ENCODE measurements at regions not wholly inside any gene's neighbourhood (a gene's known extent, or its start where the extent isn't known, plus 50 kb on each side); places are given as distances from the start of the nearest gene placed in this dataset.

DNA sequence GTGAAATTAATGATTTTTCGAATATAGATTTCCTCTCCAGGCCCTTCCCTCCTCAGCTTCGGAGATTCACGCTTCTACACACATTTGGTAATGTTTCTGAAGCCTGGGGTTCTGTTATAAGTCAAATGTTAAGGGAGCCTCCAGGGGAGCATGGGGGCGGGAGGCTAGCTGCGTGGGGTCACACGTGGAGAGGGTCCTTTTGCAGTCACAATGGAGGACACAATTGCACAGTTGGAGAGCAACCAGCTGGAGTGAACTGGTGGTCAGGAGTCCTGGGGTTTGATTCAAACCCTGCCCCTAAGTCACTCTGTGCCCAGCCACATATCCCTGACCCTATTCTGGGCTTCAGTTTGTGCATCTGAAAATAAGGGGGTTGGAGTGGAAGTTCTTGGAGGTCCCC, 481.4 kb downstream of the CDK5RAP2 start:
- H3K9me3 Mint-ChIP-seq (ENCODE audit: insufficient read depth): no peaks in the 10 kb centered on the region
- no peaks in the 10 kb centered on the region for H3K4me1 Mint-ChIP-seq (ENCODE audit: low read depth)
- H3K27me3 Mint-ChIP-seq (ENCODE audit: low read depth): no peaks in the 10 kb centered on the region
- POLR2A ChIA-PET: no interaction called here
- ATAC-seq: no peak
- H3K27ac Mint-ChIP-seq: no peak overlapping the region
- H3K4me3 Mint-ChIP-seq: no peak overlapping the region
- no peaks in the 10 kb centered on the region for H3K36me3 Mint-ChIP-seq (ENCODE audit: low read depth)
- CTCF ChIA-PET: no interaction called here
- no peak for DNase-seq

DNA sequence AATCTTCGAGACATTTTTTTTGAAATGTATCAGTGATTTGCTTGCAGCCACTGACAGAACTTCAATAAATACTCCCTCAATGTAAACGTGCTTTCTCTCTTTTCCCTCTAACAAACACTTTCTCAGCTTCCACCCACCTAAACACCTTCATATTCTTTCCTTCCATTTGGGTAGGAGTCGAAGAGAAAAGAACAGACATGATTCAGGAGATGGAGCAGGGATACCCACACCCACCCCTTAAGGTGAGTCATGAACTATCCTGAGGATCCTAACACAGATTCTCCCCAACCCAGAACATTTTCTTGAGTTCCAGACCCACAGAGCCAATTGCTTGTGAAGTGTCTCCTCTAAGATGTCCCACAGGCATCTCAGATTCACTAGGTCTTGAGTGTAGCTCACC, 488.8 kb downstream of the CDK5RAP2 start:
- Mint-ChIP-seq H3K9me3 (ENCODE audit: insufficient read depth) (no peaks in the 10 kb centered on the region), H3K27me3 (ENCODE audit: low read depth) (no peaks in the 10 kb centered on the region)

DNA sequence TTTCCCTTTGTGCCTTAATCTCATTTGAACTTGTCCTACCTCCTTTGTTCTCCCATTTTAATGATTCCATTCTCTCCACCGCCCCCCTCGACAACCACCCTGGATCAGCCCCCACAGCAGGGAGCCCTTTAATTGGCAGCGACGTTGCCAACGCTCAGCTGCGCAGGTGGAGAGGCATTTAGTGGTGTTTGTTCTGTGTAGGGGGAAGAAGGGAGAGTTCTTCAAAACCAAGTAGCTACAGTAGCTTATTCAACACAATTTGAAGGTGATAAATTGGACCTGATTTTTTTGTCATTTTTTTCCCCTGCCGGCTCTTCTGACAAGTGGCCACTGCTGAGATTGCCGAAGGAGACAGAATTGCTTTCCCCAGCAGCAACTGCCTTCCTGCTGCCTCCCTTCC, 499.1 kb downstream of the CDK5RAP2 start:
- no peak for DNase-seq
- CTCF ChIA-PET: no interaction called here
- H3K27ac Mint-ChIP-seq: no peak overlapping the region
- H3K4me1 Mint-ChIP-seq (ENCODE audit: low read depth): no peaks in the 10 kb centered on the region
- no peaks in the 10 kb centered on the region for H3K36me3 Mint-ChIP-seq (ENCODE audit: low read depth)
- H3K4me3 Mint-ChIP-seq: no peak overlapping the region
- peaks cover 10% of the 10 kb centered on the region for H3K9me3 Mint-ChIP-seq (ENCODE audit: insufficient read depth)
- POLR2A ChIA-PET: no interaction called here
- ATAC-seq: no peak
- H3K27me3 Mint-ChIP-seq (ENCODE audit: low read depth): no peaks in the 10 kb centered on the region

More for the DNA sequence above, 488.8 kb downstream of the CDK5RAP2 start:
- no peaks in the 10 kb centered on the region for H3K4me1 Mint-ChIP-seq (ENCODE audit: low read depth)
- POLR2A ChIA-PET: no interaction called here
- no peaks in the 10 kb centered on the region for H3K36me3 Mint-ChIP-seq (ENCODE audit: low read depth)
- no peak for DNase-seq
- no peak overlapping the region for H3K4me3 Mint-ChIP-seq
- CTCF ChIA-PET: no interaction called here
- H3K27ac Mint-ChIP-seq: no peak overlapping the region
- ATAC-seq: no peak

DNA sequence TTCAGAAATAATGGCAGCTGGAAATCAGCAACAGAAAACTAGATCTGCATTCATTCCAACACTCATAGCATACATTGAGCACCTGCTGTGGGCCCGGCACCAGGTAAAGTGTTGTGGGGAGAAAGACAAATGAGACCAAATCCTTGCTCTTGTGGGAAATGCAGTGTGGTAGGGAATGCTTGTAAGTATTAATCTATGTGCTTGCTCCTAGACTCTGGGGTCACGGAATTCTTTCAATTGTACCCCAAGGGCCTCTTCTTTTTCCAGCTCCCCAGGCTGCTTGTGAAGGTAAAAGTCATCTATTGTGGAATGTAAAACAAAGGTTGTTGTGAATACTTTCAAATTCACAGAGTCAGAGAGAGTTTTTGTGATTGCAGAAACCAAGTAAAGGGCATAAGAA, 501.9 kb downstream of the CDK5RAP2 start:
- Mint-ChIP-seq H3K9me3 (ENCODE audit: insufficient read depth) (no peaks in the 10 kb centered on the region), H3K27me3 (ENCODE audit: low read depth) (no peaks in the 10 kb centered on the region), H3K36me3 (ENCODE audit: low read depth) (no peaks in the 10 kb centered on the region), H3K4me3 (no peak overlapping the region), H3K4me1 (ENCODE audit: low read depth) (no peaks in the 10 kb centered on the region), H3K27ac (no peak overlapping the region)
- DNase-seq: no peak
- POLR2A ChIA-PET: no interaction called here
- CTCF ChIA-PET: no interaction called here
- no peak for ATAC-seq

GRCh38 chr9:120071760-120072159, 508.2 kb downstream of the CDK5RAP2 start:
- Mint-ChIP-seq H3K36me3 (ENCODE audit: low read depth) (no peaks in the 10 kb centered on the region), H3K9me3 (ENCODE audit: insufficient read depth) (no peaks in the 10 kb centered on the region), H3K27me3 (ENCODE audit: low read depth) (no peaks in the 10 kb centered on the region), H3K27ac (no peak overlapping the region), H3K4me1 (ENCODE audit: low read depth) (no peaks in the 10 kb centered on the region), H3K4me3 (no peak overlapping the region)
- DNase-seq: no peak
- POLR2A ChIA-PET: no interaction called here
- ATAC-seq: no peak
- CTCF ChIA-PET: no interaction called here

- ChIA-PET POLR2A (no interaction called here), CTCF (no interaction called here)
- Mint-ChIP-seq H3K4me1 (ENCODE audit: low read depth) (no peaks in the 10 kb centered on the region), H3K36me3 (ENCODE audit: low read depth) (no peaks in the 10 kb centered on the region), H3K4me3 (no peak overlapping the region), H3K9me3 (ENCODE audit: insufficient read depth) (no peaks in the 10 kb centered on the region), H3K27ac (no peak overlapping the region), H3K27me3 (ENCODE audit: low read depth) (no peaks in the 10 kb centered on the region)
- DNase-seq: no peak
- no peak for ATAC-seq
Measured at GRCh38 chr9:120066315-120066714, 513.7 kb downstream of the CDK5RAP2 start.

GRCh38 chr9:120065151-120065550, 514.8 kb downstream of the CDK5RAP2 start:
- Mint-ChIP-seq H3K4me3 (no peak overlapping the region), H3K4me1 (ENCODE audit: low read depth) (no peaks in the 10 kb centered on the region), H3K27me3 (ENCODE audit: low read depth) (no peaks in the 10 kb centered on the region), H3K9me3 (ENCODE audit: insufficient read depth) (no peaks in the 10 kb centered on the region), H3K36me3 (ENCODE audit: low read depth) (no peaks in the 10 kb centered on the region), H3K27ac (no peak overlapping the region)
- ATAC-seq (no peak), DNase-seq (no peak)
- ChIA-PET POLR2A (no interaction called here), CTCF (no interaction called here)

- POLR2A ChIA-PET: no interaction called here
- Mint-ChIP-seq H3K27ac (no peak overlapping the region), H3K36me3 (ENCODE audit: low read depth) (no peaks in the 10 kb centered on the region), H3K27me3 (ENCODE audit: low read depth) (no peaks in the 10 kb centered on the region), H3K4me3 (no peak overlapping the region), H3K4me1 (ENCODE audit: low read depth) (no peaks in the 10 kb centered on the region), H3K9me3 (ENCODE audit: insufficient read depth) (no peaks in the 10 kb centered on the region)
- no peak for ATAC-seq
- DNase-seq: no peak
- CTCF ChIA-PET: no interaction called here
Measured at GRCh38 chr9:120045011-120045410, 535.0 kb downstream of the CDK5RAP2 start.

- ATAC-seq: no peak
- CTCF ChIA-PET: no interaction called here
Measured at GRCh38 chr9:120043448-120043847, 536.5 kb downstream of the CDK5RAP2 start.

DNA sequence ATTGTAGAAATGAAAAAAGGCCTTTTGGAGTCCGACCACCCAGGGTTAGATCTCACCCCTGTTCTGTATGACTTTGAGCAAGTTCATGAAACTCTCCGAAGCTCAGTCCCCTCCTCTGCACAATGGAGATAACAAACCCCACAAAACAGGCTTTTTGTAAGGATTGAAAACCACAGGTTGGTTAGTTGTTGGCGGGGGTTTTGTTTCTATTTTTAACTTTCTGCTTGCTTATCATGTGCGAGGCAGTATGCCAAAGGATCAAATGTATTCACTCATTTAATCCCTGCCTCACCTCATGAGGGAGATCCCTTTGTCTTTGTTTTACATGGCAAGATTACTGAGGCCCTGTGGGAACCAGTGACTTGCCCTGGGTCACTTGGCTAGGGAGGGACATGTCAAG, 539.1 kb downstream of the CDK5RAP2 start:
- Mint-ChIP-seq H3K4me3 (no peak overlapping the region), H3K27me3 (ENCODE audit: low read depth) (no peaks in the 10 kb centered on the region), H3K4me1 (ENCODE audit: low read depth) (no peaks in the 10 kb centered on the region), H3K9me3 (ENCODE audit: insufficient read depth) (no peaks in the 10 kb centered on the region), H3K27ac (no peak overlapping the region), H3K36me3 (ENCODE audit: low read depth) (no peaks in the 10 kb centered on the region)
- CTCF ChIA-PET: no interaction called here
- ATAC-seq: no peak
- no peak for DNase-seq
- POLR2A ChIA-PET: no interaction called here

More at GRCh38 chr9:120043448-120043847, 536.5 kb downstream of the CDK5RAP2 start:
- H3K27ac Mint-ChIP-seq: no peak overlapping the region
- H3K4me1 Mint-ChIP-seq (ENCODE audit: low read depth): no peaks in the 10 kb centered on the region
- no peaks in the 10 kb centered on the region for H3K27me3 Mint-ChIP-seq (ENCODE audit: low read depth)
- no peaks in the 10 kb centered on the region for H3K9me3 Mint-ChIP-seq (ENCODE audit: insufficient read depth)
- no peak for DNase-seq
- POLR2A ChIA-PET: no interaction called here
- H3K4me3 Mint-ChIP-seq: no peak overlapping the region
- H3K36me3 Mint-ChIP-seq (ENCODE audit: low read depth): no peaks in the 10 kb centered on the region

DNA sequence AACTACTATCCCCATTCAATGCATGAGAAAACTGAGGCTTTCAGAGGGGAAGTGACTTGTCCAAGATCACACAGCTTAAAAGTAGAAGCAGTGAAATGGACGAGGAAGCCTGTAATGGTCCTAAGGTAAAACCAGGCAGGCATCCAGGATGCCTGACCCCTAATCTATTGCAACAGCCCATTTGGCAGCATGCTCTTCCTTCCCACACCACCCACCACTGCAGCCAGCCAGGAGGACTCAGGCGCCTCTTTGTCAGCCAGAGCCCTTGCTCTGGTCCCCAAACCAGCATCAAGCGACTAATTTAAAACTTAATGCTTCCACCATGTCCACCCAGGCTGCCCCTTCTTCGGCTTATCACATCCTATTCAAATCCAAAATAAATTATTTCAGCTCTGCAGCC, 541.6 kb downstream of the CDK5RAP2 start:
- POLR2A ChIA-PET: no interaction called here
- H3K9me3 Mint-ChIP-seq (ENCODE audit: insufficient read depth): no peaks in the 10 kb centered on the region

DNA sequence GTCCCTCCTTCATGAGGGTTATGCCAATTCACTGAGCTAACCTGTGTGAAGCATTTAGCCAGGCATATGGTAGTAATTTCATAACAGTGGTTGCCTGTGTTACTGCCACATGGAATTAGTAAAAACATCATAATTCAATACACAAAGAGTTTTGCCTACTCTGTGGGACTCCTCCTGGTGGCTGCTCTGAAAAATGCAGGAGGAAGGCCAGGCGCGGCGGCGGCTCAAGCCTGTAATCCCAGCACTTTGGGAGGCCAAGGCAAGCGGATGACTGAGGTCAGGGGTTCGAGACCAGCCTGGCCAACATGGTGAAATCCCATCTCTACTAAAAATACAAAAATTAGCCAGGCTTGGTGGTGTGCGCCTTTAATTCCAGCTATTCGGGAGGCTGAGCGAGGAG, 547.3 kb downstream of the CDK5RAP2 start:
- no peaks in the 10 kb centered on the region for H3K4me1 Mint-ChIP-seq (ENCODE audit: low read depth)
- ATAC-seq: no peak
- DNase-seq: no peak
- no peak overlapping the region for H3K4me3 Mint-ChIP-seq
- no peak overlapping the region for H3K27ac Mint-ChIP-seq
- H3K9me3 Mint-ChIP-seq (ENCODE audit: insufficient read depth): no peaks in the 10 kb centered on the region
- no peaks in the 10 kb centered on the region for H3K27me3 Mint-ChIP-seq (ENCODE audit: low read depth)
- H3K36me3 Mint-ChIP-seq (ENCODE audit: low read depth): no peaks in the 10 kb centered on the region
- POLR2A ChIA-PET: no interaction called here
- CTCF ChIA-PET: no interaction called here

More for the DNA sequence above, 541.6 kb downstream of the CDK5RAP2 start:
- no peaks in the 10 kb centered on the region for H3K27me3 Mint-ChIP-seq (ENCODE audit: low read depth)
- CTCF ChIA-PET: no interaction called here
- ATAC-seq: no peak
- no peak overlapping the region for H3K4me3 Mint-ChIP-seq
- no peaks in the 10 kb centered on the region for H3K36me3 Mint-ChIP-seq (ENCODE audit: low read depth)
- no peak overlapping the region for H3K27ac Mint-ChIP-seq
- H3K4me1 Mint-ChIP-seq (ENCODE audit: low read depth): no peaks in the 10 kb centered on the region
- DNase-seq: no peak

- Mint-ChIP-seq H3K4me3 (no peak overlapping the region), H3K9me3 (ENCODE audit: insufficient read depth) (no peaks in the 10 kb centered on the region), H3K4me1 (ENCODE audit: low read depth) (no peaks in the 10 kb centered on the region), H3K36me3 (ENCODE audit: low read depth) (no peaks in the 10 kb centered on the region), H3K27me3 (ENCODE audit: low read depth) (no peaks in the 10 kb centered on the region), H3K27ac (no peak overlapping the region)
- ATAC-seq (no peak), DNase-seq (no peak)
- CTCF ChIA-PET: no interaction called here
- POLR2A ChIA-PET: no interaction called here
Measured at GRCh38 chr9:120030847-120031246, 549.1 kb downstream of the CDK5RAP2 start.

Data from activated CD8-positive, alpha-beta T cell treated with anti-CD3 and anti-CD28 coated beads, Interleukin-2, amount 10 ng/mL, durations not matched to agents 7 days and 5 days (primary cell).